GM12878 (cell line): ENCODE measurements at regions not wholly inside any gene's neighbourhood (a gene's known extent, or its start where the extent isn't known, plus 50 kb on each side); places are given as distances from the start of the nearest gene placed in this dataset.

ENCODE experiments used
- CREM ChIP-seq: IDR thresholded peaks from 2 replicates; pipeline ENCODE4 v1.6.1; 2014; ENCODE audit warnings: antibody characterized with exemption, low read depth
- EZH2 ChIP-seq: IDR thresholded peaks from 2 replicates; pipeline ENCODE4 v1.6.1; 2012; ENCODE audit warnings: low read depth, mild to moderate bottlenecking, control low read depth, inconsistent platforms, low read length, borderline replicate concordance; ENCODE audit not compliant: control insufficient read depth
- FOS ChIP-seq: IDR thresholded peaks from 3 replicates; pipeline ENCODE4 v1.6.1; 2011; ENCODE audit warnings: borderline replicate concordance; ENCODE audit not compliant: insufficient read length; ENCODE audit errors: extremely low read depth
- HDAC2 ChIP-seq: fragments of 200-600 bp; sonication (generic); IDR thresholded peaks from 2 replicates; pipeline ENCODE4 v1.6.1; 2017
- PML ChIP-seq: IDR thresholded peaks from 2 replicates; pipeline ENCODE4 v1.6.1; 2012; ENCODE audit warnings: low read length, inconsistent platforms
- POLR2A ChIP-seq: IDR thresholded peaks from 2 replicates; pipeline ENCODE4 v1.6.1; 2011; ENCODE audit warnings: low read depth, mild to moderate bottlenecking, low read length
- RB1 ChIP-seq: fragments of 450-650 bp; formaldehyde crosslinking; IDR thresholded peaks from 2 replicates; pipeline ENCODE4 v1.6.1; 2017; ENCODE audit warnings: mild to moderate bottlenecking, borderline replicate concordance
- STAT1 ChIP-seq: fragments of 450-650 bp; conservative IDR thresholded peaks from 2 replicates; pipeline ENCODE4 v1.6.1; 2014; ENCODE audit warnings: antibody characterized with exemption, mild to moderate bottlenecking
- TAF1 ChIP-seq: IDR thresholded peaks from 2 replicates; pipeline ENCODE4 v1.6.1; 2011; ENCODE audit warnings: mild to moderate bottlenecking, low read depth, low read length, borderline replicate concordance
- TF ChIP-seq, protein P1 (sequence below): IDR thresholded peaks from 2 replicates; pipeline ENCODE4 v1.6.1; 2012; ENCODE audit warnings: low read depth, low read length, improper control_type of control experiment

GRCh38 chr16:5186381-5186903 is 88.8 kb upstream of the EEF2KMT start:
- no peak for TF ChIP-seq POLR2A
- no peak for TF ChIP-seq STAT1
- no peak for TF ChIP-seq EZH2
- no peak for TF ChIP-seq TAF1
- TF ChIP-seq, protein P1, sequence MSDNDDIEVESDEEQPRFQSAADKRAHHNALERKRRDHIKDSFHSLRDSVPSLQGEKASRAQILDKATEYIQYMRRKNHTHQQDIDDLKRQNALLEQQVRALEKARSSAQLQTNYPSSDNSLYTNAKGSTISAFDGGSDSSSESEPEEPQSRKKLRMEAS = no peak
- no peak for TF ChIP-seq HDAC2
- no peak for TF ChIP-seq CREM
- no peak for TF ChIP-seq FOS
- TF ChIP-seq RB1 = no peak
- TF ChIP-seq PML = no peak
